Upper lobe of right lung (tissue), 1 donor: ENCODE measurements at regions not wholly inside any gene's neighbourhood (a gene's known extent, or its start where the extent isn't known, plus 50 kb on each side); places are given as distances from the start of the nearest gene placed in this dataset.

ENCODE experiments used
- ATAC-seq: fragments of 200-7000 bp; cut with Tn5 transposase; one replicate; pipeline ENCODE4 v1.9.1; 2020; ENCODE audit warnings: mild to moderate bottlenecking, moderate library complexity
- DNase-seq: peaks from one replicate; pipeline ENCODE4 v3.0.0-alpha.2; 2020
- H3K27ac ChIP-seq: fragments of 200-600 bp; one replicate; pipeline ENCODE4 v1.8.0; 2022
- H3K27me3 ChIP-seq: fragments of 200-600 bp; one replicate; pipeline ENCODE4 v1.8.0; 2022; ENCODE audit warnings: mild to moderate bottlenecking
- H3K36me3 ChIP-seq: fragments of 200-600 bp; one replicate; pipeline ENCODE4 v1.8.0; 2022
- H3K4me1 ChIP-seq: fragments of 200-600 bp; one replicate; pipeline ENCODE4 v1.8.0; 2022
- H3K4me3 ChIP-seq: fragments of 200-600 bp; one replicate; pipeline ENCODE4 v1.8.0; 2022; ENCODE audit warnings: mild to moderate bottlenecking
- H3K9me3 ChIP-seq: fragments of 200-600 bp; one replicate; pipeline ENCODE4 v1.8.0; 2022
- CTCF ChIP-seq: fragments of 200-600 bp; IDR thresholded peaks from one replicate; pipeline ENCODE4 v1.8.0; 2022; ENCODE audit warnings: antibody characterized with exemption
- intact Hi-C: fragments of 100-400 bp; cut with DNase I; formaldehyde crosslinking; loops from one replicate; pipeline ENCODE4 v1.11.0; 2022
- donor health status: DM: no; HTN: yes; CAD: no; lungs with severe emphysema.

GRCh38 chr9:6703898-6704639, 53.7 kb upstream of the KDM4C start:
- TF ChIP-seq CTCF = no peak
- intact Hi-C loops = no loop called here
- peak; percentile 97 for DNase-seq
- Histone ChIP-seq H3K4me3 (peak overlapping the region; percentile 80), H3K4me1 (no peaks in the 10 kb centered on the region), H3K9me3 (no peaks in the 10 kb centered on the region), H3K27me3 (no peaks in the 10 kb centered on the region), H3K27ac (peak overlapping the region; percentile 92), H3K36me3 (no peaks in the 10 kb centered on the region)
- peak; percentile 96 for ATAC-seq

DNA sequence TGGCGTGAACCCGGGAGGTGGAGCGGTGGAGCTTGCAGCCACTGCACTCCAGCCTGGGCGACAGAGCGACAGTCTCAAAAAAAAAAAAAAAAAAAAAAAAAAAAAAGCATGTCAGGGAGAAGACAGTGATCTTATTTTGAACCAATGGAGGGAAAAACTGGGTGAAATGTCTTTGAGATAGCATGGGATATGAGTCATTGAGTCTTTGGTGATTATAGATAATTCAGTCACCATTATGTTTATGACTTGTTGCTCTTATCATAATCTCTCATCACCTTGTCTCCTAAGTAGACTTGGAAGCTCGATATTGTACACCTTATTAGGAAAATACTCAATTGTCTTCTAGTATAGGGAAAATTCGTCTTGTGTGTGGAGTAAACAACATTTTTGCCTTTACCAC, 55.1 kb upstream of the KDM4C start:
- Histone ChIP-seq H3K4me1 (no peaks in the 10 kb centered on the region), H3K36me3 (no peaks in the 10 kb centered on the region), H3K27me3 (no peaks in the 10 kb centered on the region), H3K9me3 (no peaks in the 10 kb centered on the region), H3K27ac (no peak overlapping the region), H3K4me3 (no peak overlapping the region)
- no peak for ATAC-seq
- no peak for TF ChIP-seq CTCF
- intact Hi-C loops = no loop called here
- peak; percentile 19 for DNase-seq

GRCh38 chr9:6696178-6696577, 50.6 kb upstream of the GLDC start:
- intact Hi-C loops = no loop called here
- H3K4me3 ChIP-seq = no peak overlapping the region
- no peak for TF ChIP-seq CTCF

GRCh38 chr9:6695121-6695814, 49.7 kb upstream of the GLDC start:
- Histone ChIP-seq H3K27me3 (no peaks in the 10 kb centered on the region), H3K9me3 (no peaks in the 10 kb centered on the region), H3K4me1 (no peaks in the 10 kb centered on the region), H3K27ac (no peak overlapping the region), H3K36me3 (no peaks in the 10 kb centered on the region), H3K4me3 (no peak overlapping the region)
- DNase-seq (no peak), ATAC-seq (no peak)
- no peak for TF ChIP-seq CTCF
- intact Hi-C loops = no loop called here

More at GRCh38 chr9:6696178-6696577, 50.6 kb upstream of the GLDC start:
- H3K4me1 ChIP-seq = no peaks in the 10 kb centered on the region
- no peak for DNase-seq
- H3K27ac ChIP-seq = no peak overlapping the region
- ATAC-seq = no peak
- H3K27me3 ChIP-seq = no peaks in the 10 kb centered on the region
- H3K36me3 ChIP-seq = no peaks in the 10 kb centered on the region
- H3K9me3 ChIP-seq = no peaks in the 10 kb centered on the region
